Left kidney (tissue), 1 donor: ENCODE measurements at regions not wholly inside any gene's neighbourhood (a gene's known extent, or its start where the extent isn't known, plus 50 kb on each side); places are given as distances from the start of the nearest gene placed in this dataset.

ENCODE experiments used
- DNase-seq: peaks from one replicate; pipeline ENCODE4 v3.0.0-alpha.2; 2013

- no peak for DNase-seq
These were observed 52.6 kb upstream of the TGFBR2 start for GRCh38 chr3:30553641-30554316.

GRCh38 chr3:30554317-30554690 is 52.1 kb upstream of the TGFBR2 start:
- DNase-seq = no peak

GRCh38 chr3:30555968-30556367 is 50.4 kb upstream of the TGFBR2 start:
- DNase-seq = no peak
